Astrocyte of the hippocampus (primary cell): ENCODE measurements at regions not wholly inside any gene's neighbourhood (a gene's known extent, or its start where the extent isn't known, plus 50 kb on each side); places are given as distances from the start of the nearest gene placed in this dataset.
"Not testable (repeated sequence)": the region's sequence is repeated elsewhere in the genome, so short reads cannot be mapped to it uniquely, and the experiment has no call there.

Source experiments
- DNase-seq: peaks from one replicate; pipeline ENCODE4 v3.0.0; 2011; ENCODE audit warnings: low read depth, low spot score

- no peak for DNase-seq
Measured at GRCh38 chr5:142222225-142222865, 102.5 kb downstream of the SPRY4 start.

- DNase-seq, result no peak
Measured at GRCh38 chr5:142221091-142221860, 103.5 kb downstream of the SPRY4 start.

- DNase-seq, result no peak
Measured at GRCh38 chr5:142219146-142219545, 105.7 kb downstream of the SPRY4 start.

- no peak for DNase-seq
Measured at GRCh38 chr5:142216931-142217330, 107.9 kb downstream of the SPRY4 start.

GRCh38 chr5:142215915-142216681 lies 107.5 kb downstream of the NDFIP1 start:
- DNase-seq, result peak; percentile 98

- no peak for DNase-seq
Measured at GRCh38 chr5:142213077-142213476, 104.5 kb downstream of the NDFIP1 start.

GRCh38 chr5:142211918-142212317 lies 103.3 kb downstream of the NDFIP1 start:
- DNase-seq, result no peak

- no peak for DNase-seq
Measured at GRCh38 chr5:142210864-142211412, 102.4 kb downstream of the NDFIP1 start.

GRCh38 chr5:142210011-142210410 lies 101.4 kb downstream of the NDFIP1 start:
- DNase-seq, result no peak

GRCh38 chr5:142208777-142209312 lies 100.3 kb downstream of the NDFIP1 start:
- DNase-seq, result no peak

- DNase-seq, result not testable (repeated sequence)
Measured at GRCh38 chr5:142208244-142208643, 99.7 kb downstream of the NDFIP1 start.

- no peak for DNase-seq
Measured at GRCh38 chr5:142206801-142207200, 98.2 kb downstream of the NDFIP1 start.

GRCh38 chr5:142204219-142204618 lies 95.6 kb downstream of the NDFIP1 start:
- no peak for DNase-seq
